Neural cell (in vitro differentiated cells): ENCODE measurements at regions not wholly inside any gene's neighbourhood (a gene's known extent, or its start where the extent isn't known, plus 50 kb on each side); places are given as distances from the start of the nearest gene placed in this dataset.

ENCODE experiments used
- EZH2 ChIP-seq: fragments of 200-600, 300-800 bp; shearing (Covaris generic), sonication (generic); IDR thresholded peaks from 2 replicates; pipeline ENCODE4 v1.6.1; 2014; ENCODE audit warnings: antibody characterized with exemption, low read length, borderline replicate concordance, mild to moderate bottlenecking; ENCODE audit not compliant: insufficient read depth, poor library complexity, severe bottlenecking
- SMC3 ChIP-seq: fragments of 450-650 bp; conservative IDR thresholded peaks from 2 replicates; pipeline ENCODE4 v1.6.1; 2014; ENCODE audit warnings: antibody characterized with exemption, mild to moderate bottlenecking, moderate library complexity; ENCODE audit not compliant: poor library complexity
- TF ChIP-seq, protein P1 (sequence below): fragments of 450-650 bp; IDR thresholded peaks from 2 replicates; pipeline ENCODE4 v1.5.1; 2014; ENCODE audit warnings: antibody characterized with exemption, mild to moderate bottlenecking, moderate library complexity; ENCODE audit not compliant: poor library complexity, severe bottlenecking

DNA sequence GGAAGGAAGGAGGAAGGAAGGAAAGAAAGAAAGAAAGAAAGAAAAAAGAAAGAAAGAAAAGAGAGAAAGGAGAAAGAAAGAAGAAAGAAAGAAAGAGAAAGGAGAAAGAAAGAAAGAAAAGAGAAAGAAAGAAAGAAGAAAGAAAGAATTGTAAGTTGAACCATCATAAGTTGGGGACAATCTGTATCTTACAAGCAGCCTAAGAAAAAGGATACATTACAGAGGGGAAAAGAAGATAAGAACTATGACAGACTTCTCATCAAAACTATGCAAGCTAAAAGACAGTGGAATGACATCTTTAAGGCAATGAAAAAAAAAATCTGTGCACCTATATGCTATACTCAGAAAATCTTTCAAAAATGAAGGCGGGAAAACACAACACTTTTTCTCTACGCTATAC, 50.3 kb upstream of the SP4 start:
- TF ChIP-seq SMC3 = no peak
- TF ChIP-seq, protein P1, sequence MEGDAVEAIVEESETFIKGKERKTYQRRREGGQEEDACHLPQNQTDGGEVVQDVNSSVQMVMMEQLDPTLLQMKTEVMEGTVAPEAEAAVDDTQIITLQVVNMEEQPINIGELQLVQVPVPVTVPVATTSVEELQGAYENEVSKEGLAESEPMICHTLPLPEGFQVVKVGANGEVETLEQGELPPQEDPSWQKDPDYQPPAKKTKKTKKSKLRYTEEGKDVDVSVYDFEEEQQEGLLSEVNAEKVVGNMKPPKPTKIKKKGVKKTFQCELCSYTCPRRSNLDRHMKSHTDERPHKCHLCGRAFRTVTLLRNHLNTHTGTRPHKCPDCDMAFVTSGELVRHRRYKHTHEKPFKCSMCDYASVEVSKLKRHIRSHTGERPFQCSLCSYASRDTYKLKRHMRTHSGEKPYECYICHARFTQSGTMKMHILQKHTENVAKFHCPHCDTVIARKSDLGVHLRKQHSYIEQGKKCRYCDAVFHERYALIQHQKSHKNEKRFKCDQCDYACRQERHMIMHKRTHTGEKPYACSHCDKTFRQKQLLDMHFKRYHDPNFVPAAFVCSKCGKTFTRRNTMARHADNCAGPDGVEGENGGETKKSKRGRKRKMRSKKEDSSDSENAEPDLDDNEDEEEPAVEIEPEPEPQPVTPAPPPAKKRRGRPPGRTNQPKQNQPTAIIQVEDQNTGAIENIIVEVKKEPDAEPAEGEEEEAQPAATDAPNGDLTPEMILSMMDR = no peak
- TF ChIP-seq EZH2 = no peak
